IMR-90 (cell line): ENCODE measurements at regions not wholly inside any gene's neighbourhood (a gene's known extent, or its start where the extent isn't known, plus 50 kb on each side); places are given as distances from the start of the nearest gene placed in this dataset.

Experiments
- ATAC-seq: fragments of 200-7000 bp; cut with Tn5 transposase; 2 replicates; pipeline ENCODE4 v1.9.1; 2020; ENCODE audit warnings: low read depth, mild to moderate bottlenecking, moderate library complexity
- BruUV-seq: library from RNA; stranded (reverse); fragments of 400-500 nt; replicated peaks from 2 replicates; lab custom pipeline; 2021; lab: Mats Ljungman, UMichigan
- CTCF ChIA-PET: fragments of 300-600 bp; formaldehyde crosslinking; extraction: SDS; loops from one replicate; lab custom pipeline; 2021; ENCODE audit warnings: antibody characterized with exemption; lab: Yijun Ruan, JAX
- POLR2A ChIA-PET: fragments of 300-600 bp; sonication (Branson Sonifier 250); formaldehyde crosslinking; loops from one replicate; lab custom pipeline; 2022; ENCODE audit warnings: antibody characterized with exemption; ENCODE audit not compliant: unreplicated experiment; lab: Charles Lee
- DNase-seq: peaks from one replicate; pipeline ENCODE4 v3.0.0; 2013
- H2AFZ ChIP-seq: replicated peaks from 2 replicates; pipeline ENCODE3; 2013; ENCODE audit warnings: low read length, mild to moderate bottlenecking; ENCODE audit not compliant: poor library complexity
- H2AK5ac ChIP-seq: 2 replicates; pipeline ENCODE4 v1.6.1; 2013; ENCODE audit warnings: low read depth, low read length, inconsistent platforms
- H2AK9ac ChIP-seq: replicated peaks from 2 replicates; pipeline ENCODE3; 2013; ENCODE audit warnings: mild to moderate bottlenecking, low read depth, low read length, moderate library complexity; ENCODE audit not compliant: poor library complexity
- H2BK120ac ChIP-seq: 2 replicates; pipeline ENCODE4 v1.6.1; 2013; ENCODE audit warnings: low read depth, low read length, inconsistent platforms
- H2BK15ac ChIP-seq: 3 replicates; pipeline ENCODE4 v1.6.1; 2013; ENCODE audit warnings: low read depth, low read length, inconsistent platforms
- H2BK20ac ChIP-seq: 2 replicates; pipeline ENCODE4 v1.6.1; 2013; ENCODE audit warnings: low read depth, mild to moderate bottlenecking, inconsistent platforms, low read length, moderate library complexity
- H2BK5ac ChIP-seq: 2 replicates; pipeline ENCODE4 v1.6.1; 2013; ENCODE audit warnings: mild to moderate bottlenecking, low read depth, low read length, inconsistent platforms; ENCODE audit not compliant: poor library complexity, severe bottlenecking
- H3K14ac ChIP-seq: replicated peaks from 2 replicates; pipeline ENCODE4 v1.6.1; 2013; ENCODE audit warnings: low read depth, low read length, inconsistent platforms
- H3K18ac ChIP-seq: 2 replicates; pipeline ENCODE4 v1.6.1; 2013; ENCODE audit warnings: low read depth, low read length, control low read depth
- H3K23ac ChIP-seq: 2 replicates; pipeline ENCODE4 v1.6.1; 2013; ENCODE audit warnings: low read depth, low read length, inconsistent platforms
- H3K27ac ChIP-seq: 2 replicates; pipeline ENCODE4 v1.5.1; 2013; ENCODE audit warnings: mild to moderate bottlenecking, control low read depth, low read length; ENCODE audit not compliant: insufficient read depth
- H3K27me3 ChIP-seq: 2 replicates; pipeline ENCODE4 v1.6.1; 2013; ENCODE audit warnings: low read length; ENCODE audit not compliant: control insufficient read depth, insufficient read depth
- H3K36me3 ChIP-seq: 2 replicates; pipeline ENCODE4 v1.6.1; 2013; ENCODE audit warnings: low read length, mixed read lengths; ENCODE audit not compliant: control insufficient read depth, insufficient read depth
- H3K4ac ChIP-seq: 2 replicates; pipeline ENCODE4 v1.6.1; 2013; ENCODE audit warnings: low read depth, low read length, inconsistent platforms
- H3K4me1 ChIP-seq: 2 replicates; pipeline ENCODE4 v1.6.1; 2013; ENCODE audit warnings: low read length, mixed read lengths; ENCODE audit not compliant: control insufficient read depth, insufficient read depth
- H3K4me2 ChIP-seq: 2 replicates; pipeline ENCODE4 v1.6.1; 2013; ENCODE audit warnings: low read depth, mild to moderate bottlenecking, control low read depth, low read length, moderate library complexity
- H3K4me3 ChIP-seq: 2 replicates; pipeline ENCODE4 v1.5.1; 2013; ENCODE audit warnings: low read depth, mild to moderate bottlenecking, control low read depth, low read length, moderate library complexity; ENCODE audit not compliant: insufficient read depth
- H3K56ac ChIP-seq: 2 replicates; pipeline ENCODE4 v1.6.1; 2013; ENCODE audit warnings: low read length, inconsistent platforms; ENCODE audit not compliant: insufficient read depth; ENCODE audit errors: extremely low read depth
- H3K79me1 ChIP-seq, 2 experiments: 2 replicates each; pipeline ENCODE4 v1.6.1; 2013; ENCODE audit warnings: low read length in 2 of 2, inconsistent platforms in 1 of 2, low read depth in 1 of 2
- H3K9ac ChIP-seq: 2 replicates; pipeline ENCODE4 v1.6.1; 2013; ENCODE audit warnings: low read depth, low read length, control low read depth
- H3K9me1 ChIP-seq: 2 replicates; pipeline ENCODE4 v1.6.1; 2013; ENCODE audit warnings: low read length, inconsistent platforms; ENCODE audit not compliant: insufficient read depth
- H3K9me3 ChIP-seq: 2 replicates; pipeline ENCODE4 v1.6.1; 2013; ENCODE audit warnings: low read length; ENCODE audit not compliant: control insufficient read depth, insufficient read depth
- H4K20me1 ChIP-seq: 2 replicates; pipeline ENCODE4 v1.6.1; 2013; ENCODE audit warnings: low read length, inconsistent platforms; ENCODE audit not compliant: insufficient read depth
- H4K5ac ChIP-seq: 2 replicates; pipeline ENCODE4 v1.6.1; 2013; ENCODE audit warnings: mild to moderate bottlenecking, low read depth, low read length, control low read depth
- H4K8ac ChIP-seq, 2 experiments: 2 replicates each; pipeline ENCODE4 v1.6.1; 2013; ENCODE audit warnings: low read depth in 2 of 2, low read length in 2 of 2, control low read depth in 1 of 2, inconsistent platforms in 1 of 2
- H4K91ac ChIP-seq: 2 replicates; pipeline ENCODE4 v1.6.1; 2013; ENCODE audit warnings: low read depth, low read length, inconsistent platforms; ENCODE audit not compliant: insufficient read depth
- BHLHE40 ChIP-seq: fragments of 150-350 bp; IDR thresholded peaks from 2 replicates; pipeline ENCODE4 v1.6.1; 2016; ENCODE audit warnings: mild to moderate bottlenecking, low read depth, low read length
- CHD1 ChIP-seq: IDR thresholded peaks from 2 replicates; pipeline ENCODE4 v1.6.1; 2012; ENCODE audit warnings: low read depth, low read length, improper control_type of control experiment
- FOS ChIP-seq: fragments of 150-350 bp; IDR thresholded peaks from 2 replicates; pipeline ENCODE4 v1.6.1; 2016; ENCODE audit warnings: low read depth, low read length
- POLR2A ChIP-seq: IDR thresholded peaks from 2 replicates; pipeline ENCODE4 v1.6.1; 2012; ENCODE audit warnings: mild to moderate bottlenecking, low read depth, low read length
- WGBS, 2 experiments: methylation state at CpG; one replicate each; pipeline versions ENCODE4 v1.1.5 to v1.1.7; 2013; ENCODE audit warnings: missing lambda C conversion rate in 2 of 2; ENCODE audit not compliant: insufficient read length in 1 of 2; ENCODE audit errors: extremely low coverage in 2 of 2; 5-methylcytosine and 5-hydroxymethylcytosine counted together
- dilution Hi-C: fragments of 300-500 bp; cut with HindIII; formaldehyde crosslinking; loops from one replicate; pipeline ENCODE4 v1.14.3; 2018; ENCODE audit warnings: low sequenced_read_pairs; ENCODE audit not compliant: unreplicated experiment
- in situ Hi-C: fragments of 300-500 bp; cut with MboI; formaldehyde crosslinking; loops from 3 replicates; pipeline ENCODE4 v1.14.3; 2019; ENCODE audit warnings: low sequenced_read_pairs, inconsistent platforms, mixed read lengths
- intact Hi-C: fragments of 100-400 bp; cut with micrococcal nuclease; formaldehyde crosslinking; loops from 2 replicates; pipeline ENCODE4 v1.10.0; 2022

DNA sequence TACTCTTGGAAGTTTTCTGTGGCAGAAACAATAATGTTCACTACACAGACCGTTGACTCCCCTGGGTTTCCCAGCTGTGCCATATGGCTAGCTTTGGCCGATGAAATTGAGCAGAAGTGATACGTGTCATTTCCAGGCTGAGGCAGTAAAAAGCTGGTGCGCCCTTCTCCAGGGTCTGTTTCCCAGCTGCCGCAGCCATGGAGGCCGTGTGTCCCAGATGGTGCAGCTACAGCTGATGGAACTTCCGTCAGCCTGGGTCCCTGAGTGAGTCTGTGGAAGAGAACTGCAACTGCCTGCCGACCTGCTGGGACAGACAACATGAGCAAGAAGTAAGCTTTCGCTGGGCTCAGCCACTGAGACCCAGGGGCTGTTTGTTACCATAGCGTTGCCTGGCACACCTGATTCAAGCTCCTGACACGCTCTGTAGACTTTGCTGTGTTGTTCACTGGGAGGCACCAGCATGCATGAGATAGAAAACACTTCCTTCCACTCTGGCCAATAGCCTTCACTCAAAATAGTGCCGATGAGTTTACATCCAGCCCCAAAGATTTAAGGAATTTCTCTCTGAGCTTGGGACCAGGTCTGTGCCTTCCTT lies 116.3 kb upstream of the SLC25A33 start:
- Histone ChIP-seq H2AK5ac (no peak overlapping the region), H4K5ac (no peak overlapping the region), H3K9me3 (peaks cover 3% of the 10 kb centered on the region; the same call in 1 of the 2 replicates), H3K27ac (no peak overlapping the region), H2BK20ac (no peak overlapping the region), H2AFZ (no peak overlapping the region), H3K23ac (no peak overlapping the region), H3K36me3 (no peaks in the 10 kb centered on the region), H3K4ac (no peak overlapping the region), H3K56ac (no peak overlapping the region), H3K27me3 (peaks cover 8% of the 10 kb centered on the region), H2BK120ac (no peak overlapping the region), H3K4me3 (no peak overlapping the region), H3K14ac (no peak overlapping the region), H4K91ac (no peak overlapping the region), H3K9ac (no peak overlapping the region), H4K8ac (no peak overlapping the region), H2BK5ac (no peak overlapping the region), H3K4me1 (no peaks in the 10 kb centered on the region), H3K79me1 (no peaks in the 10 kb centered on the region), H2BK15ac (no peak overlapping the region), H2AK9ac (no peak overlapping the region), H3K4me2 (no peak overlapping the region), H4K20me1 (no peaks in the 10 kb centered on the region), H3K18ac (no peak overlapping the region), H3K9me1 (no peaks in the 10 kb centered on the region)
- DNase-seq (no peak), ATAC-seq (no peak)
- ChIA-PET CTCF (no interaction called here), POLR2A (no interaction called here)
- intact Hi-C loops: no loop called here
- in situ Hi-C loops: no loop called here
- BruUV-seq: no TSS peak
- 80% methylated on average over 9 of the region's 12 CpGs; no CpG with 5 or more reads in 1 of the 2 experiments for WGBS, 2 experiments
- no peak for TF ChIP-seq FOS
- no peak for TF ChIP-seq BHLHE40
- no peak for TF ChIP-seq POLR2A
- TF ChIP-seq CHD1: no peak
- dilution Hi-C loops: no loop called here
